ENCODE measurements at regions not wholly inside any gene's neighbourhood (a gene's known extent, or its start where the extent isn't known, plus 50 kb on each side); places are given as distances from the start of the nearest gene placed in this dataset.

DNA sequence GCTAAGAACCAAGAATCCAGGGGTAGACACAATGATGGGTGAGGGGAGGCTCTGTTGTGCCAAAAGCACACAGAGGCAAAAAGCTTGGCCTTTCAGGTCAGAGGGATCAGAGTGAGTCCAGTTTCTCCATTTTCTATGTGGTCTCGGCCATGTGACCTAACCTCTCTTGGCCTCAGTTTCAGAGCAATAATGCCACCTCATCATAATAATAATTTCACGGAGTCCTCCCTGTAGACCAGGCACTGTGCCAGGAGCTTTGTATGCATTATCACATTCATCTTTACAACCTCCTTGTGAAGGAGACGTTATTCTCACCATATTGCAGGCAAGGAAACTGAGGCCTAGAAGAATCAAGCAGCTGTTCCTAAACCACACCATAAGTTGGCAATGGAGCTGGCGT, 120.2 kb downstream of the WT1 start:
- DNase-seq (ENCODE audit: low read depth in 4 of 4, low spot score in 3 of 4), result no peak

DNA sequence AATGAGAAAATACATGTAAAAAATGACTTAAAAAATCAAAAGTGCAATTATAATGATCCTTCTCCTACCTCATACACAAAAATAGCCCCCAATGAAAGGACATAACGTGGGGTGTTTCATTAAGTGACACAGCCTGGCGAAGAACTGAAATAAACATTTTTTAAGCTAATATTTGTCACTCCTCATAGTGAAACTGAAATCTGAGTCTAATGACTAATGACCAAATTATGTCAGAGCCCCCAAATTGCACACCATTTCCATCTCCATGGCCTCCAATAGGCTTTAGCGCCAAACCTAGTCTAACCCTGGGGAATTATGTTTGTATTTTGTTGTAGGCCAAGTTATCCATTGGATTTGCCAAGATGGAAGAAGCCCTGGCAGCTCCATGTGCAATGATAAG, 119.1 kb downstream of the WT1 start:
- no peak for DNase-seq (ENCODE audit: low read depth in 4 of 4, low spot score in 3 of 4)

GRCh38 chr11:32316858-32317642, 118.3 kb downstream of the WT1 start:
- peak in 1 of 4 donors; percentile 83 for DNase-seq (ENCODE audit: low read depth in 4 of 4, low spot score in 3 of 4)

DNA sequence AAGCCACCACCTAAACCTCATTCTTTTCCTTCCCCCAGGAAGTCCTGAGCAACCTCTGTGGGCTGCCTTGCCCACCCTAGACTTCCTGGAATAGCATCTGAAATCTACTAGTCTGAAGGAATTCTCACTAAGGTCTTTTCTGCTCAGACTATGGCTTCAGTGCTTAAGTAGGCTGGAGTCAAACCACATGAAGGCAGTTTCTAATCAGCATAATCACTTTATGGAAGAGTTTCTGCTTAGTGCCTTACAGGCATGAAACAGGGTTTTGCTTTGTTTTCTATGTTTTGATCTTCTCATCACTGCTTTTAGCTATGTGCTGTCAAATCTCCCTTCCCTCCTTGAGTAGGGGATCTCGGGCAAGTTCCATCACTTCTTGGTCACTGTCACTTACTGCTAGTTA, 117.7 kb downstream of the WT1 start:
- no peak for DNase-seq (ENCODE audit: low read depth in 4 of 4, low spot score in 3 of 4)

DNA sequence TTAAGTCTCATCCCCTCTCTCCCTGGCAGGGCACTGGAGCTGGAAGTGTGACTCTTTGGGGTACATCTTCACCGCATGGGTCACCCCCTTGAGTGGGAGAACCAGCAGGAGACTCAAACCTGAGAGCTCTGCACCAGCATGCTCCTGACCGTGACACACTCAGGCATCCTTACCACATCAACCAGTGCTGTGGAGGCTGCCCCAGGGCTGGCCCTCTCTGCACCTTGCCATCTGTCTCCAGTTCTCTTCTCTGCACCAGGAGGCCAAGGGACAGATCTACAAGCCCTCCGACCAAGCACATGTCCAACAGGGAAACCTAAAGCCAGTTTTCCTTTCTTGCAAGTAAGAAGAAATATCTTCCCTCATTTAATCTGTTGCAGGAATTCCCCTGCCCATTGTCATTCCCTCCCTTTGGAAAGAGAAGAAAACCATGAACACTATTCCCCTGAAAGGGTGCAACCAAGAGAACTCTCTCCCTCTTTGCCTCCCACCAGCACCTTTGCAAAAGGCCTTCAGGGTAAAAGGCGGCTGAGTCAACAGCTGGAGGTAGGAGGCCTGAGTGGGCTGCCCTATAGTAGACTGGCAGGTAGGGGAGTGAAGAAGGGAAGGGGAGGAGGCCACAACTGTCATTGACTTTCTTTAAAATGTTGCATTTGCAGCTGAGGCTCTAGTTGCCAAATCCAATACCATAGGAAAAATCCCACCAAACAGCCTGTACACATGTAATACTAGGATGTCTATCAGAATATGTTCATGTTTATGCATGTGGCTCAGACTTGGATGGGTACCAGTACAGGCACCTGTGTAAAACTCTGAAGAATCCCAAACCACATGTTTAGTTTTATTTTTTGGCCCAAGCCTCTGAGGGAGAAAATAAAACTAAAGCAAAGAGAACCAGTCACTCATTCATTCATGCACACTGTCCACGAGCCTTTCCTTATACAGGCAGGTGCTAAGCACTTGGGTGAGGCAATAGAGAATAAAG, 117.0 kb downstream of the WT1 start:
- no peak for DNase-seq (ENCODE audit: low read depth in 4 of 4, low spot score in 3 of 4)

DNA sequence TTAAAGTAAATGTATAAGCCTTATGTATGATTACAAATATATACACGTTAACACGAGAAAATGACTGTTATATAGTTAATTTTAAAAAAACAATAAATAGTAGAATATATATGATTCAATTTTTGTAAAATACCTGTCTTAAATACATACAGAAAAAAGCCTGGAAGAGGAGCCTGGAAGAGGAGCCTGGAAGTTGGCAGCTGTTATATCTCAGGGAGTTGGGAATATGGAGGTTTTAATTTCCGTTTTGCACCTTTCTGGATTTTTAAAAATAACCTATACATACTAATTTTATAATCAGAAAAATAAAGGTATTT, 111.6 kb downstream of the WT1 start:
- no peak for DNase-seq (ENCODE audit: low read depth in 4 of 4, low spot score in 3 of 4)

GRCh38 chr11:32325187-32325586, 110.2 kb downstream of the WT1 start:
- DNase-seq (ENCODE audit: low read depth in 4 of 4, low spot score in 3 of 4), result no peak

DNA sequence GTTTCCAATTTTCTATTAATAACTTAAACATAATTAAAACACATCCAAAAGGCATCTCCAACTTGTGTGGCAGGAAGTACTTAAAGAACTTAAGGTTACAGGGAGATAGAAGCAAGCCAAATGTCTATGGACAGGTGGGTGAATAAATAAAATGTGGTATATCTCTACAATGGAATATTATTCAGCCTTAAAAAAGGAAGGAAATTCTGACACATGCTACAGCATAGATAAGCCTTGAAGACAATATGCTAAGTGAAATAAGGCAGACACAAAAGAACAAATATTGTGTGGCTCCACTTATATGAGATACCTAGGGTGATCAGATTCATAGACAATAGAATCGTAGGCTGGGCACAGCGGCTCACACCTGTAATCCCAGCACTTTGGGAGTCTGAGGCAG, 109.6 kb downstream of the WT1 start:
- no peak for DNase-seq (ENCODE audit: low read depth in 4 of 4, low spot score in 3 of 4)

- DNase-seq (ENCODE audit: low read depth in 4 of 4, low spot score in 3 of 4), result no peak
Observed at GRCh38 chr11:32326522-32326921, 108.8 kb downstream of the WT1 start.

GRCh38 chr11:32328392-32328791, 106.9 kb downstream of the WT1 start:
- no peak for DNase-seq (ENCODE audit: low read depth in 4 of 4, low spot score in 3 of 4)

DNA sequence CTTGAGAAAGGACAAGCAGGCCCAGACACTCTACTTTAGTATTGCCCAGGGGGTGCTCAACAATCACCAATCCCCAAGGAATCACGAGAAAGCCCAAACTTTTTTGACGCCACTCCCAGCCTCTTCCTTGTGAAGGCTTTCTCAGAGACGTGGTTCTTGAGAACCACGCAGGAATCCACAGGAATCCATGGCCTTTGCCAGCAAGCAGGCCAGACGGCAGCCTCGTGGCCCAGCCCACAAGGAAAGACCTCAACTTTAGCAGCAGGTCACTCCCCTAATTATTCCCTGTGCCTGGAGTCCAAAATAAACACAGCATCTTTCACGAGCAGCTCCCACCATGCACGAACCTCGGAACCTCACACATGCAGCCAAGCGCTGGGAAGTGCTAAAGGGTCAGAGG, 104.2 kb downstream of the WT1 start:
- no peak for DNase-seq (ENCODE audit: low read depth in 4 of 4, low spot score in 3 of 4)

- DNase-seq (ENCODE audit: low read depth in 4 of 4, low spot score in 3 of 4), result no peak
Observed at GRCh38 chr11:32331792-32332191, 103.5 kb downstream of the WT1 start.

DNA sequence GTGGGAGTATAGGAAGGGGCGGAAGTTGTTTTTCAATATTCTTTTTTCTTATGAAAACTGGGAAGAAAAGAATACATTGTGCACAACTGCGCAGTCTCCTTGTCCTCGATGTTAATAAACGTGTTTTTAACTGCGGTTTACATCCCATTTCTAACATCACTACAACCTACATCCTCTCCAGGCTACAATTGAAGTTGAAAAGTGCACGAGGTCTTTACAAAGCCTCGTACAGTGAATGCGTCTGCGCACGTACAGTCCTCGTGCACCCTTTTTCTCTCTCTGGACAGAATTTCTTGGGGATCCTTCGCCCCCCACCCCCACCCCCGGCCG, 102.4 kb downstream of the WT1 start:
- DNase-seq (ENCODE audit: low read depth in 4 of 4, low spot score in 3 of 4), result no peak

DNA sequence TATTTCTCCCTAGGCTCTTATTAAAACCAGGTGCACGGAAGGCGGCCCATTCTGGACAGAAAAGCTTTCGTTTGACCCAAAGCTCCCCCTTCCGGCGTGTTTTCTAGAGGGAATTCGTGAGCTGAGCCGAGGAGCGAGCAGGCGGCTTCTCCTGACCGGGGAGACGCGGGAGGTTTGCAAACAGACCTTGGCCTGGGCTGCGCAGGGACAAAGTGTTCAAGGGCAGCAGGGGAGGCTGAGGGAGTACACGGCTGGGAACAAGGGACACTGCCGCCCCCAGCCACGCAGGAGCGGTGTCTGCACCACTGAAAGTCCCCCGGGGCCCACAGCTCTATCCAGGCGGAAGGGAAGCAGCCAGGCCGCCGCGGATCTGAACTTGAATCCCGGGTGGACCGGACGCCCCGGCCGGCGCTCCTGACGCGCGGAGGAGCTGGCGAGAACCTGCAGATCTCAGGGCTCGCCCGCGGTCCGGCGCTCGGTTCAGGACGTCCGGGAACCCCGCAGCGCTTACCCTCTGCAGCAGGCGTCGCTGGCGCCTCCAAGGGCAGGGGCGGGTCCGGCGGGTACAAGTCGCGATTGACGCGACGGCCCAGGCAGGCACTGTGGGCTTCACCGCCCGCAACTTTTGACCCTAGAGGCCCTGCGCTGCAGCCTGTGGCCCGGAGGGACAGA, 101.9 kb downstream of the WT1 start:
- DNase-seq (ENCODE audit: low read depth in 4 of 4, low spot score in 3 of 4), result peak in 1 of 4 donors; percentile 63

DNA sequence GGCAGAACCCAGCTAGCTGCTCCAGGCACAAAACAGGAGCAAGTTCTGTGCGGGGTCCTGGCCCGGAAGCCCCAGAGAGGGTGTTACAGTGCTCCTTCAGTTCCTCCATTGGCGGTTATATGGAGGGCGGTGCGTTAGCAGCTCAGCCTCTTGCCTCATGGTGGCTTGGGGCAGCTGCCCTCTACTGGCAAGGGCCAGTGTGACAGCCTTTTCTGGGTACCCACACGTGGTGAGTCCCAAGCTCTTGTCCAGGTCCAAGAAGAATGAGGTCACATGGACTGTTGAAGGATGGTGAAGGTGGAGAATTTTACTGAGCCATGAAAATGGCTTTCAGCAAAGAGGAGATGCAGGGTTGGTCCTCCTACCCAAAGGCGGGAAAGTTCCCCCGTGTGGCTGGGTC, 100.5 kb downstream of the WT1 start:
- no peak for DNase-seq (ENCODE audit: low read depth in 4 of 4, low spot score in 3 of 4)
